Stimulated activated CD4-positive, alpha-beta T cell treated with anti-CD3 and anti-CD28 coated beads, Interleukin-1b, Interleukin-23, amount 100 ng/mL, for 48 hours (primary cell): ENCODE measurements at regions not wholly inside any gene's neighbourhood (a gene's known extent, or its start where the extent isn't known, plus 50 kb on each side); places are given as distances from the start of the nearest gene placed in this dataset.
"Not testable (repeated sequence)": the region's sequence is repeated elsewhere in the genome, so short reads cannot be mapped to it uniquely, and the experiment has no call there.

Source experiments
- DNase-seq: peaks from one replicate; pipeline ENCODE4 v3.0.0-alpha.2; 2020

GRCh38 chr4:8965896-8966295 lies 94.3 kb upstream of the HMX1 start:
- DNase-seq, result not testable (repeated sequence)

- not testable (repeated sequence) for DNase-seq
Measured at GRCh38 chr4:8964201-8964788, 92.7 kb upstream of the HMX1 start.

- not testable (repeated sequence) for DNase-seq
Measured at GRCh38 chr4:8963533-8963932, 91.9 kb upstream of the HMX1 start.

- DNase-seq, result peak; percentile 66
Measured at GRCh38 chr4:8961343-8961742, 89.7 kb upstream of the HMX1 start.

DNA sequence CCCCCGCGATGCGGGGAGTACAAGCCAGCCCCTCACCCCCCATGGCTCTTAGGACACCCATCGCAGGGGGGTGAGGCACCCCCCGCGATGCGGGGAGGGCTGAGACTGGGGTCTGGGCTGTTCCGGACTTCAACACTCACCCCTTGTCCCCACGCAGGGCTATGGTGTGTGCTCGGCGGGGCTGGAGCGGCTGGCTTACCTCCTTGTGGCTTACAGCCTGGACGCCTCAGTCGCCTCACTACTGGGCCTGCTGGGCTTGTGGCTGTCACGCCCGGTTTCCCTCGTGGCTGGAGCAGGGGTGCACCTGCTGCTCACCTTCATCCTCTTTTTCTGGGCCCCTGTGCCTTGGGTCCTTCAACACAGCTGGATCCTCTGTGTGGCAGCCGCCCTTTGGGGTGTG lies 87.8 kb upstream of the HMX1 start:
- DNase-seq, result not testable (repeated sequence)

- not testable (repeated sequence) for DNase-seq
Measured at GRCh38 chr4:8954001-8954400, 82.4 kb upstream of the HMX1 start.

DNA sequence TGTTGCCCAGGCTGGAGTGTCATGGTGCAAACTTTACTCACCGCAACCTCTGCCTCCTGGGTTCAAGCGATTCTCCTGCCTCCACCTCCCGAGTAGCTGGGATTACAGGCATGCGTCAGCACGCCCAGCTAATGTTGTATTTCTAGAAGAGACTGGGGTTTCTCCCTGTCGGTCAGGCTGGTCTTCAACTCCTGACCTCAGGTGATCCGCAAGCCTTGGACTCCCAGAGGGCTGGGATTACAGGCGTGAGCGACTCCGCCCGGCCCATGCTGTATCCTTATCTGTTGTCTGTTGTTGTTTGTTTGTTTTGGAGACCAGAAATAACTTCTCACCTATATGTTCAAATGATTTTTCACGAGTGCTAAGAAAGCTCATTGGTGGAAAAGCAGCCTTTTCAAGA lies 81.2 kb upstream of the HMX1 start:
- not testable (repeated sequence) for DNase-seq

DNA sequence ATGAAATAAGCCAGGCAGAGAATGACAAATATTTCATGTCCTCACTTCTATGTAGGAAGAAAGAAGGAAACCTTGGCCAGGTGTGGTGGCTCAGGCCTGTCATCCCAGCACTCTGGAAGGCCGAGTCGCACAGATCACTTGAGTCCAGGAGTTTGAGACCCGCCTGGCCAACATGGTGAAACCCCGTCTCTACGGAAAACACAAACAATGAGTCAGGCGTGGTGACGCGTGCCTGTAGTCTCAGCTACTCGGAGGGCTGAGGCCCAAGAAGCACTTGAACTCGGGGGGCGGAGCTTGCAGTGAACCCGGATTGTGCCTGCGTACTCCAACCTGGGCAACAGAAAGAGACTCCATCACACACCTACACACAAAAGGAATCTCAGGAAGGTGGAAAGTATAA lies 80.5 kb upstream of the HMX1 start:
- DNase-seq, result not testable (repeated sequence)

DNA sequence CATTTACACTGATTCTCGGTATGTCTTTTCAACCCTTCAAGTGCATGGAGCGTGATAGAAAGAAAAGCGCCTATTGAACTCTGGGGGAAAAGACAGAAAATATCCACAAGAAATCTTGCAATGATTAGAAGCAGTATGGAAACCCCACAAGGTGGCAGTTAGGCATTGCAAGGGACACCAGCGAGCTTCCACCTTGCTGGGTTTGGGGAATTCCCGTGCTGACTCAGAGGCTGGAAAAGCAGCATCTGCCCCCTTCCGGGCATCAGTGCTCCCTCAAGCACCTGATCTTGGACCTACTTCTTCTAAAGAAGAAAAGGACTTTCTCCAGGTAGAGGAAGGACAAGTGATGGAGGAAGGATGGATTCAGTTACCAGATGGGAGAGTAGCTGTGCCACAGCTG lies 73.9 kb upstream of the HMX1 start:
- DNase-seq, result not testable (repeated sequence)

GRCh38 chr4:8943367-8943766 lies 71.7 kb upstream of the HMX1 start:
- not testable (repeated sequence) for DNase-seq

GRCh38 chr4:8942088-8942487 lies 70.4 kb upstream of the HMX1 start:
- DNase-seq, result not testable (repeated sequence)

- not testable (repeated sequence) for DNase-seq
Measured at GRCh38 chr4:8941492-8941805, 69.8 kb upstream of the HMX1 start.

DNA sequence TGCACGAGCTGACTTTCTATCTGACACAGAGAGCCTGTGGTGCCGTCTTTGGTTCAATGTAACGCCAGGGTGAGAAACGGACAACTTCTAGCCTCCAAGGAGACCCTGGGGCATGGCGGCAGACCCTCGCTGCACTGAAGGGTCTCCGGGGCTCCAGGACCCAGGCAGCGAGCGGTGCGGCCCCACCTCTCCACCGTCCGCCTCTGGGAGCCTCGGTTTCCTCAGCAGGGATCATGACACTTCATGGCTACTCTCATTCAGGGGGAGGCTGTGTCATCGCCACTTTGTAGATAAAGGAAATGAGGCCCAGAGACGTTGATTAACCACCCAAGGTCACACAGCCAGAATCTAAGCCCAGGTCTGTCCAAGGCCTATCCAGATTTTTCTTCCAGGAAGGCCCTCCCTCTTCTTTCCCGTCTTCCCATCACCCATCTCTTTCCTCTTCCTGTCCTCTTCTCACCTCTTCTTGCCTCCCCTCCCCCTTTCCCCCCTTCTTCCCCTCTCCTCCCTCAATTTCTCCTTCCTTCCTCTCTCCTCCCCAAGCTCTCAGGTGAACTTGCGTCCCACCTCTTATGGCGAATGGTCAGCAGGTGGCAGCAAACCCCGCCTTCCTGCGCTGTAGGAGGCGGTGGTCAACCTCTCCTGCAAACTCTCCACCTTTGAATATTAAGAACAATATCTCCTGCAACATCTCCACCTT lies 69.3 kb upstream of the HMX1 start:
- DNase-seq, result no peak

GRCh38 chr4:8939840-8940742 lies 68.5 kb upstream of the HMX1 start:
- DNase-seq, result no peak

DNA sequence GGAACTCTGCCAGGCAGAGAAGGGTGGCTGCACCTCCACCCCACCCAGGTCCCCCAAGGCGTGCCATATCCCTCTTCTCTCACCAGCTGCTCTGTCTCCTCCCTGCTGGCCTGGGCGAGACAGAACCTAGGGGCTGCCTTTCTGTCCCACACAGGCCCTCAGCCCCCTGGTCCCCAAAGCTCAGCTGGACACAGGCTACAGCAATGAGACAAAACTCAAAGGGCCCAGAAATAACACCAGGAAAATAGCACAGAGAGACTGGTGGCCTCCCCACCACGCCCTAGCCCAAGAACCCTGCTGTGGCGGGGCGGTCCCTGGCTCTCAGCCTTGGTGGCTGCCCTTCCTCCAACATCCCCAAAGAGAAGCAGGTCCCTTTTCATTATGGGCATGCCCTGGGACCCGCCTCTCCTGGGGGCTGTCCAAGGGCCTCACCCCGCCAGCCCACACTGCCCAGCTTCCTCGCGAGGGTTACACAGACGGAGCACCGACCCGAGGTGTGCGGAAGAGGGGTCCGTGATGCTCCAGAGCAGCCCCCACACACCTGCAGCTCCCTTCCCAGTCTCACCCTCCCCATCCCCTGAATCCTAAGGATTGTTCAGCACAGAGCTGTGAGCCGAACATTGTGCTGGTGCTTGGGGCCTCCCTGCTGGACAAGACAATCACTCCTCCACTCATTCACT lies 67.7 kb upstream of the HMX1 start:
- no peak for DNase-seq

GRCh38 chr4:8938623-8939022 lies 67.0 kb upstream of the HMX1 start:
- DNase-seq, result no peak

DNA sequence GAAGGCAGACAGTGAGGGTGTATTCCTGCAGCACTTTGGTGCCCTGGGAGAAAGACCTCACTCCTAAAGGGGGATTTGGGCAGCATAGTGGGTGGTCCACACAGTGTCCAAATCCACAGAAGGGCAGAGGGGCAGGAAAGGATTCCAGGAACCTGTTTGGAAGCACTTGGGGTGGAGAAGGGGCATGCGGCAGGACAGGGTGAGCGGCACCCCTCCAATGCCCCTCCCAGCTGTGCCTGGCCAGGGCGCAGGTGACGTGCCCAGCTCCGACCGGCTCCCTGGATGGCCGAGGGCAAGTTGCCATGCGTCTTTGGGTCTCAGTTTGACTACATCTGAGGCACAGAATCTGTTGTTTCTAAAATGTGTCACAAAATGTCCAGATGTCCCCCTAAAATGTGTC lies 66.5 kb upstream of the HMX1 start:
- DNase-seq, result no peak

GRCh38 chr4:8932884-8933283 lies 61.2 kb upstream of the HMX1 start:
- no peak for DNase-seq

GRCh38 chr4:8928074-8928473 lies 56.4 kb upstream of the HMX1 start:
- DNase-seq, result no peak

GRCh38 chr4:8922481-8922880 lies 50.8 kb upstream of the HMX1 start:
- DNase-seq, result no peak

- DNase-seq, result no peak
Measured at GRCh38 chr4:8921465-8921864, 49.8 kb upstream of the HMX1 start.
